ENCODE measurements at regions not wholly inside any gene's neighbourhood (a gene's known extent, or its start where the extent isn't known, plus 50 kb on each side); places are given as distances from the start of the nearest gene placed in this dataset.

GRCh38 chr6:154596701-154597100 lies 86.2 kb upstream of the CNKSR3 start:
- Histone ChIP-seq H3K4me2 (ENCODE audit: insufficient read depth, low read length) (no peak overlapping the region), H3K4me1 (ENCODE audit: insufficient read depth, low read length) (no peaks in the 10 kb centered on the region), H3K9me3 (ENCODE audit: low read depth, low read length) (no peaks in the 10 kb centered on the region), H3K4me3 (ENCODE audit: insufficient read depth, low read length) (no peak overlapping the region), H2AFZ (ENCODE audit: low read length) (no peak overlapping the region), H3K36me3 (ENCODE audit: insufficient read depth, low read length) (no peaks in the 10 kb centered on the region), H3K79me2 (ENCODE audit: insufficient read depth, low read length) (no peaks in the 10 kb centered on the region), H3K27ac (ENCODE audit: low read depth, low read length) (no peak overlapping the region), H3K27me3 (ENCODE audit: insufficient read depth, low read length) (peaks cover 4% of the 10 kb centered on the region), H4K20me1 (ENCODE audit: insufficient read depth, low read length) (no peaks in the 10 kb centered on the region)
- no peak for TF ChIP-seq CTCF (IDR thresholded peaks at IDR 0.05; ENCODE audit: extremely low read depth, low read depth, low read length)
- DNase-seq (ENCODE audit: insufficient read length, low spot score, missing footprints), result no peak

GRCh38 chr6:154598399-154598798 lies 87.9 kb upstream of the CNKSR3 start:
- Histone ChIP-seq H3K4me1 (ENCODE audit: insufficient read depth, low read length) (no peaks in the 10 kb centered on the region), H3K27ac (ENCODE audit: low read depth, low read length) (no peak overlapping the region), H3K79me2 (ENCODE audit: insufficient read depth, low read length) (no peaks in the 10 kb centered on the region), H3K4me2 (ENCODE audit: insufficient read depth, low read length) (no peak overlapping the region), H3K9me3 (ENCODE audit: low read depth, low read length) (no peaks in the 10 kb centered on the region), H3K4me3 (ENCODE audit: insufficient read depth, low read length) (no peak overlapping the region), H3K27me3 (ENCODE audit: insufficient read depth, low read length) (peaks cover 4% of the 10 kb centered on the region), H4K20me1 (ENCODE audit: insufficient read depth, low read length) (no peaks in the 10 kb centered on the region), H3K36me3 (ENCODE audit: insufficient read depth, low read length) (no peaks in the 10 kb centered on the region), H2AFZ (ENCODE audit: low read length) (no peak overlapping the region)
- no peak for DNase-seq (ENCODE audit: insufficient read length, low spot score, missing footprints)
- no peak for TF ChIP-seq CTCF (IDR thresholded peaks at IDR 0.05; ENCODE audit: extremely low read depth, low read depth, low read length)

- no peak overlapping the region for H2AFZ ChIP-seq (ENCODE audit: low read length)
- TF ChIP-seq CTCF (IDR thresholded peaks at IDR 0.05; ENCODE audit: extremely low read depth, low read depth, low read length), result no peak
- H3K4me3 ChIP-seq (ENCODE audit: insufficient read depth, low read length), result no peak overlapping the region
- H3K9me3 ChIP-seq (ENCODE audit: low read depth, low read length), result no peaks in the 10 kb centered on the region
- peaks cover 11% of the 10 kb centered on the region for H3K4me1 ChIP-seq (ENCODE audit: insufficient read depth, low read length)
- H4K20me1 ChIP-seq (ENCODE audit: insufficient read depth, low read length), result no peaks in the 10 kb centered on the region
- H3K27me3 ChIP-seq (ENCODE audit: insufficient read depth, low read length), result peaks cover 13% of the 10 kb centered on the region
- no peaks in the 10 kb centered on the region for H3K36me3 ChIP-seq (ENCODE audit: insufficient read depth, low read length)
- DNase-seq (ENCODE audit: insufficient read length, low spot score, missing footprints), result no peak
- no peak overlapping the region for H3K27ac ChIP-seq (ENCODE audit: low read depth, low read length)
- H3K79me2 ChIP-seq (ENCODE audit: insufficient read depth, low read length), result no peaks in the 10 kb centered on the region
- H3K4me2 ChIP-seq (ENCODE audit: insufficient read depth, low read length), result no peak overlapping the region
Measured at GRCh38 chr6:154602296-154602695, 91.8 kb upstream of the CNKSR3 start.

GRCh38 chr6:154602708-154603107 lies 92.2 kb upstream of the CNKSR3 start:
- H3K36me3 ChIP-seq (ENCODE audit: insufficient read depth, low read length), result no peaks in the 10 kb centered on the region
- H3K27me3 ChIP-seq (ENCODE audit: insufficient read depth, low read length), result peaks cover 13% of the 10 kb centered on the region
- TF ChIP-seq CTCF (IDR thresholded peaks at IDR 0.05; ENCODE audit: extremely low read depth, low read depth, low read length), result no peak
- no peaks in the 10 kb centered on the region for H3K79me2 ChIP-seq (ENCODE audit: insufficient read depth, low read length)
- no peaks in the 10 kb centered on the region for H4K20me1 ChIP-seq (ENCODE audit: insufficient read depth, low read length)
- DNase-seq (ENCODE audit: insufficient read length, low spot score, missing footprints), result no peak
- H3K27ac ChIP-seq (ENCODE audit: low read depth, low read length), result no peak overlapping the region
- no peaks in the 10 kb centered on the region for H3K9me3 ChIP-seq (ENCODE audit: low read depth, low read length)
- H3K4me1 ChIP-seq (ENCODE audit: insufficient read depth, low read length), result peaks cover 11% of the 10 kb centered on the region
- H2AFZ ChIP-seq (ENCODE audit: low read length), result no peak overlapping the region
- no peak overlapping the region for H3K4me3 ChIP-seq (ENCODE audit: insufficient read depth, low read length)
- no peak overlapping the region for H3K4me2 ChIP-seq (ENCODE audit: insufficient read depth, low read length)
